IMR-90 (cell line): ENCODE measurements at regions not wholly inside any gene's neighbourhood (a gene's known extent, or its start where the extent isn't known, plus 50 kb on each side); places are given as distances from the start of the nearest gene placed in this dataset.

ENCODE experiments used
- ATAC-seq: fragments of 200-7000 bp; cut with Tn5 transposase; 2 replicates; pipeline ENCODE4 v1.9.1; 2020; ENCODE audit warnings: low read depth, mild to moderate bottlenecking, moderate library complexity
- BruUV-seq: library from RNA; stranded (reverse); fragments of 400-500 nt; replicated peaks from 2 replicates; lab custom pipeline; 2021; lab: Mats Ljungman, UMichigan
- CTCF ChIA-PET: fragments of 300-600 bp; formaldehyde crosslinking; extraction: SDS; loops from one replicate; lab custom pipeline; 2021; ENCODE audit warnings: antibody characterized with exemption; lab: Yijun Ruan, JAX
- POLR2A ChIA-PET: fragments of 300-600 bp; sonication (Branson Sonifier 250); formaldehyde crosslinking; loops from one replicate; lab custom pipeline; 2022; ENCODE audit warnings: antibody characterized with exemption; ENCODE audit not compliant: unreplicated experiment; lab: Charles Lee
- DNase-seq: peaks from one replicate; pipeline ENCODE4 v3.0.0; 2013
- H2AFZ ChIP-seq: replicated peaks from 2 replicates; pipeline ENCODE3; 2013; ENCODE audit warnings: low read length, mild to moderate bottlenecking; ENCODE audit not compliant: poor library complexity
- H2AK5ac ChIP-seq: 2 replicates; pipeline ENCODE4 v1.6.1; 2013; ENCODE audit warnings: low read depth, low read length, inconsistent platforms
- H2AK9ac ChIP-seq: replicated peaks from 2 replicates; pipeline ENCODE3; 2013; ENCODE audit warnings: mild to moderate bottlenecking, low read depth, low read length, moderate library complexity; ENCODE audit not compliant: poor library complexity
- H2BK120ac ChIP-seq: 2 replicates; pipeline ENCODE4 v1.6.1; 2013; ENCODE audit warnings: low read depth, low read length, inconsistent platforms
- H2BK15ac ChIP-seq: 3 replicates; pipeline ENCODE4 v1.6.1; 2013; ENCODE audit warnings: low read depth, low read length, inconsistent platforms
- H2BK20ac ChIP-seq: 2 replicates; pipeline ENCODE4 v1.6.1; 2013; ENCODE audit warnings: low read depth, mild to moderate bottlenecking, inconsistent platforms, low read length, moderate library complexity
- H2BK5ac ChIP-seq: 2 replicates; pipeline ENCODE4 v1.6.1; 2013; ENCODE audit warnings: mild to moderate bottlenecking, low read depth, low read length, inconsistent platforms; ENCODE audit not compliant: poor library complexity, severe bottlenecking
- H3K14ac ChIP-seq: replicated peaks from 2 replicates; pipeline ENCODE4 v1.6.1; 2013; ENCODE audit warnings: low read depth, low read length, inconsistent platforms
- H3K18ac ChIP-seq: 2 replicates; pipeline ENCODE4 v1.6.1; 2013; ENCODE audit warnings: low read depth, low read length, control low read depth
- H3K23ac ChIP-seq: 2 replicates; pipeline ENCODE4 v1.6.1; 2013; ENCODE audit warnings: low read depth, low read length, inconsistent platforms
- H3K27ac ChIP-seq: 2 replicates; pipeline ENCODE4 v1.5.1; 2013; ENCODE audit warnings: mild to moderate bottlenecking, control low read depth, low read length; ENCODE audit not compliant: insufficient read depth
- H3K27me3 ChIP-seq: 2 replicates; pipeline ENCODE4 v1.6.1; 2013; ENCODE audit warnings: low read length; ENCODE audit not compliant: control insufficient read depth, insufficient read depth
- H3K36me3 ChIP-seq: 2 replicates; pipeline ENCODE4 v1.6.1; 2013; ENCODE audit warnings: low read length, mixed read lengths; ENCODE audit not compliant: control insufficient read depth, insufficient read depth
- H3K4ac ChIP-seq: 2 replicates; pipeline ENCODE4 v1.6.1; 2013; ENCODE audit warnings: low read depth, low read length, inconsistent platforms
- H3K4me1 ChIP-seq: 2 replicates; pipeline ENCODE4 v1.6.1; 2013; ENCODE audit warnings: low read length, mixed read lengths; ENCODE audit not compliant: control insufficient read depth, insufficient read depth
- H3K4me2 ChIP-seq: 2 replicates; pipeline ENCODE4 v1.6.1; 2013; ENCODE audit warnings: low read depth, mild to moderate bottlenecking, control low read depth, low read length, moderate library complexity
- H3K4me3 ChIP-seq: 2 replicates; pipeline ENCODE4 v1.5.1; 2013; ENCODE audit warnings: low read depth, mild to moderate bottlenecking, control low read depth, low read length, moderate library complexity; ENCODE audit not compliant: insufficient read depth
- H3K56ac ChIP-seq: 2 replicates; pipeline ENCODE4 v1.6.1; 2013; ENCODE audit warnings: low read length, inconsistent platforms; ENCODE audit not compliant: insufficient read depth; ENCODE audit errors: extremely low read depth
- H3K79me1 ChIP-seq, 2 experiments: 2 replicates each; pipeline ENCODE4 v1.6.1; 2013; ENCODE audit warnings: low read length in 2 of 2, inconsistent platforms in 1 of 2, low read depth in 1 of 2
- H3K9ac ChIP-seq: 2 replicates; pipeline ENCODE4 v1.6.1; 2013; ENCODE audit warnings: low read depth, low read length, control low read depth
- H3K9me1 ChIP-seq: 2 replicates; pipeline ENCODE4 v1.6.1; 2013; ENCODE audit warnings: low read length, inconsistent platforms; ENCODE audit not compliant: insufficient read depth
- H3K9me3 ChIP-seq: 2 replicates; pipeline ENCODE4 v1.6.1; 2013; ENCODE audit warnings: low read length; ENCODE audit not compliant: control insufficient read depth, insufficient read depth
- H4K20me1 ChIP-seq: 2 replicates; pipeline ENCODE4 v1.6.1; 2013; ENCODE audit warnings: low read length, inconsistent platforms; ENCODE audit not compliant: insufficient read depth
- H4K5ac ChIP-seq: 2 replicates; pipeline ENCODE4 v1.6.1; 2013; ENCODE audit warnings: mild to moderate bottlenecking, low read depth, low read length, control low read depth
- H4K8ac ChIP-seq, 2 experiments: 2 replicates each; pipeline ENCODE4 v1.6.1; 2013; ENCODE audit warnings: low read depth in 2 of 2, low read length in 2 of 2, control low read depth in 1 of 2, inconsistent platforms in 1 of 2
- H4K91ac ChIP-seq: 2 replicates; pipeline ENCODE4 v1.6.1; 2013; ENCODE audit warnings: low read depth, low read length, inconsistent platforms; ENCODE audit not compliant: insufficient read depth
- BHLHE40 ChIP-seq: fragments of 150-350 bp; IDR thresholded peaks from 2 replicates; pipeline ENCODE4 v1.6.1; 2016; ENCODE audit warnings: mild to moderate bottlenecking, low read depth, low read length
- CEBPB ChIP-seq: IDR thresholded peaks from 2 replicates; pipeline ENCODE4 v1.6.1; 2012; ENCODE audit warnings: low read depth, low read length, improper control_type of control experiment
- CHD1 ChIP-seq: IDR thresholded peaks from 2 replicates; pipeline ENCODE4 v1.6.1; 2012; ENCODE audit warnings: low read depth, low read length, improper control_type of control experiment
- FOS ChIP-seq: fragments of 150-350 bp; IDR thresholded peaks from 2 replicates; pipeline ENCODE4 v1.6.1; 2016; ENCODE audit warnings: low read depth, low read length
- MAFK ChIP-seq: IDR thresholded peaks from 2 replicates; pipeline ENCODE4 v1.6.1; 2012; ENCODE audit warnings: low read depth, low read length, improper control_type of control experiment
- MAZ ChIP-seq: IDR thresholded peaks from 2 replicates; pipeline ENCODE4 v1.6.1; 2012; ENCODE audit warnings: low read depth, mild to moderate bottlenecking, low read length, improper control_type of control experiment, moderate library complexity, borderline replicate concordance
- NFE2L2 ChIP-seq: fragments of 150-350 bp; IDR thresholded peaks from 2 replicates; pipeline ENCODE4 v1.6.1; 2016; ENCODE audit warnings: low read depth, mild to moderate bottlenecking, low read length
- POLR2A ChIP-seq: IDR thresholded peaks from 2 replicates; pipeline ENCODE4 v1.6.1; 2012; ENCODE audit warnings: mild to moderate bottlenecking, low read depth, low read length
- RAD21 ChIP-seq: IDR thresholded peaks from 2 replicates; pipeline ENCODE4 v1.6.1; 2012; ENCODE audit warnings: low read length, improper control_type of control experiment
- RCOR1 ChIP-seq: IDR thresholded peaks from 2 replicates; pipeline ENCODE4 v1.6.1; 2012; ENCODE audit warnings: mild to moderate bottlenecking, low read length, improper control_type of control experiment; ENCODE audit not compliant: insufficient replicate concordance
- RFX5 ChIP-seq: IDR thresholded peaks from 2 replicates; pipeline ENCODE4 v1.8.0; 2012; ENCODE audit warnings: low read depth, mild to moderate bottlenecking, low read length, moderate library complexity
- SMC3 ChIP-seq: fragments of 150-350 bp; IDR thresholded peaks from 2 replicates; pipeline ENCODE4 v1.6.1; 2016; ENCODE audit warnings: low read depth, mild to moderate bottlenecking, antibody characterized with exemption, low read length, moderate library complexity
- dilution Hi-C: fragments of 300-500 bp; cut with HindIII; formaldehyde crosslinking; loops from one replicate; pipeline ENCODE4 v1.14.3; 2018; ENCODE audit warnings: low sequenced_read_pairs; ENCODE audit not compliant: unreplicated experiment
- in situ Hi-C: fragments of 300-500 bp; cut with MboI; formaldehyde crosslinking; loops from 3 replicates; pipeline ENCODE4 v1.14.3; 2019; ENCODE audit warnings: low sequenced_read_pairs, inconsistent platforms, mixed read lengths
- intact Hi-C: fragments of 100-400 bp; cut with micrococcal nuclease; formaldehyde crosslinking; loops from 2 replicates; pipeline ENCODE4 v1.10.0; 2022
- TF ChIP-seq, protein P1 (sequence below): conservative IDR thresholded peaks from 2 replicates; pipeline ENCODE4 v1.5.1; 2012; ENCODE audit warnings: mild to moderate bottlenecking, low read depth, low read length, improper control_type of control experiment

DNA sequence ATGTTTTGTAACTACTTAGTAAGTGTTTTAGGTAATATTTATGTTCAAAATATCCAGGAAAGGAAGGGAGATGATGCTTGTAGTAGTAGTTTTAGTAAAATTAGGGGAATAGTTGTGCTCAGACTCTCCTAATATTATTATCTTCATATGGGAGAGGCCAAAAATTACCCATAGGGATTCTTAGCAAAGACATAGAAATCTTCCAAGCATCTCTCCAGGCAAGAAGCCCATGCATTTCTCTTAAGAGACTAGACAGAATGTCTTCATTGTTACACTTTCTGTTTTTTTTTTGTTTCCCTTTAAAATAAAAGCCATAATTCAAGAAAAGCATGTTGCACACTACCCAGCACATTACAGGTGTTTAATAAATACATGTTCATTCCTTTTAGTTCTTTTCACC lies 180.6 kb downstream of the CYB561 start:
- Histone ChIP-seq H3K4ac (no peak overlapping the region), H3K36me3 (peaks cover 9% of the 10 kb centered on the region), H4K20me1 (no peaks in the 10 kb centered on the region; the same call in 1 of the 2 replicates), H3K27ac (no peak overlapping the region), H3K27me3 (no peaks in the 10 kb centered on the region), H3K9me3 (no peaks in the 10 kb centered on the region), H3K23ac (no peak overlapping the region), H3K4me2 (no peak overlapping the region), H2BK15ac (no peak overlapping the region), H3K79me1 (peaks cover 12 to 21% of the 10 kb centered on the region in 2 experiments), H3K4me3 (no peak overlapping the region), H4K91ac (no peak overlapping the region), H3K56ac (no peak overlapping the region), H4K5ac (no peak overlapping the region), H3K14ac (no peak overlapping the region), H2AFZ (no peak overlapping the region), H2AK5ac (no peak overlapping the region), H3K9ac (no peak overlapping the region), H2AK9ac (no peak overlapping the region), H3K4me1 (peaks cover 2% of the 10 kb centered on the region), H2BK20ac (no peak overlapping the region), H3K9me1 (no peaks in the 10 kb centered on the region), H3K18ac (no peak overlapping the region), H2BK5ac (no peak overlapping the region), H4K8ac (no peak overlapping the region), H2BK120ac (no peak overlapping the region)
- intact Hi-C loops, result no loop called here
- CTCF ChIA-PET, result no interaction called here
- BruUV-seq, result no TSS peak
- POLR2A ChIA-PET, result no interaction called here
- dilution Hi-C loops, result no loop called here
- TF ChIP-seq MAZ (no peak), SMC3 (no peak), CHD1 (no peak), RCOR1 (no peak), BHLHE40 (no peak), MAFK (no peak), RFX5 (no peak), FOS (no peak), POLR2A (no peak), CEBPB (no peak), RAD21 (no peak), NFE2L2 (no peak)
- TF ChIP-seq, protein P1, sequence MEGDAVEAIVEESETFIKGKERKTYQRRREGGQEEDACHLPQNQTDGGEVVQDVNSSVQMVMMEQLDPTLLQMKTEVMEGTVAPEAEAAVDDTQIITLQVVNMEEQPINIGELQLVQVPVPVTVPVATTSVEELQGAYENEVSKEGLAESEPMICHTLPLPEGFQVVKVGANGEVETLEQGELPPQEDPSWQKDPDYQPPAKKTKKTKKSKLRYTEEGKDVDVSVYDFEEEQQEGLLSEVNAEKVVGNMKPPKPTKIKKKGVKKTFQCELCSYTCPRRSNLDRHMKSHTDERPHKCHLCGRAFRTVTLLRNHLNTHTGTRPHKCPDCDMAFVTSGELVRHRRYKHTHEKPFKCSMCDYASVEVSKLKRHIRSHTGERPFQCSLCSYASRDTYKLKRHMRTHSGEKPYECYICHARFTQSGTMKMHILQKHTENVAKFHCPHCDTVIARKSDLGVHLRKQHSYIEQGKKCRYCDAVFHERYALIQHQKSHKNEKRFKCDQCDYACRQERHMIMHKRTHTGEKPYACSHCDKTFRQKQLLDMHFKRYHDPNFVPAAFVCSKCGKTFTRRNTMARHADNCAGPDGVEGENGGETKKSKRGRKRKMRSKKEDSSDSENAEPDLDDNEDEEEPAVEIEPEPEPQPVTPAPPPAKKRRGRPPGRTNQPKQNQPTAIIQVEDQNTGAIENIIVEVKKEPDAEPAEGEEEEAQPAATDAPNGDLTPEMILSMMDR, result no peak
- ATAC-seq, result no peak
- DNase-seq, result no peak
- in situ Hi-C loops, result no loop called here
